HG03108 (cell line): ENCODE measurements at regions not wholly inside any gene's neighbourhood (a gene's known extent, or its start where the extent isn't known, plus 50 kb on each side); places are given as distances from the start of the nearest gene placed in this dataset.
A peak's percentile ranks its signal among the peaks of the same experiment; 100 is the strongest.

ENCODE experiments used
- ATAC-seq: cut with Tn5 transposase; IDR thresholded peaks from one replicate; pipeline ENCODE4 v1.9.1; 2021; ENCODE audit warnings: moderate library complexity; ENCODE audit not compliant: unreplicated experiment

- no peak for ATAC-seq
Observed at GRCh38 chr16:85971902-85972638, 73.1 kb downstream of the IRF8 start.

GRCh38 chr16:85974428-85975375 lies 75.7 kb downstream of the IRF8 start:
- no peak for ATAC-seq

GRCh38 chr16:85975451-85975981 lies 76.6 kb downstream of the IRF8 start:
- ATAC-seq = no peak

- no peak for ATAC-seq
Observed at GRCh38 chr16:85978291-85978775, 79.4 kb downstream of the IRF8 start.

GRCh38 chr16:85978976-85979375 lies 80.0 kb downstream of the IRF8 start:
- ATAC-seq = no peak

- no peak for ATAC-seq
Observed at GRCh38 chr16:85979605-85980004, 80.6 kb downstream of the IRF8 start.

GRCh38 chr16:85980686-85981085 lies 81.7 kb downstream of the IRF8 start:
- ATAC-seq = no peak

- no peak for ATAC-seq
Observed at GRCh38 chr16:85981826-85982562, 83.0 kb downstream of the IRF8 start.

- no peak for ATAC-seq
Observed at GRCh38 chr16:85982563-85982939, 83.6 kb downstream of the IRF8 start.

GRCh38 chr16:85983064-85983463 lies 84.1 kb downstream of the IRF8 start:
- ATAC-seq = no peak

GRCh38 chr16:85983606-85984230 lies 84.8 kb downstream of the IRF8 start:
- no peak for ATAC-seq

- no peak for ATAC-seq
Observed at GRCh38 chr16:85984231-85984880, 85.4 kb downstream of the IRF8 start.

GRCh38 chr16:85984947-85985451 lies 86.0 kb downstream of the IRF8 start:
- ATAC-seq = no peak

GRCh38 chr16:85986931-85987749 lies 88.2 kb downstream of the IRF8 start:
- no peak for ATAC-seq

GRCh38 chr16:85987750-85988078 lies 88.8 kb downstream of the IRF8 start:
- no peak for ATAC-seq

GRCh38 chr16:85988306-85988705 lies 89.3 kb downstream of the IRF8 start:
- ATAC-seq = no peak

- ATAC-seq = peak; percentile 27
Observed at GRCh38 chr16:85988723-85989313, 89.9 kb downstream of the IRF8 start.

GRCh38 chr16:85989376-85989775 lies 90.4 kb downstream of the IRF8 start:
- no peak for ATAC-seq
